GM18517 (cell line): ENCODE measurements at regions not wholly inside any gene's neighbourhood (a gene's known extent, or its start where the extent isn't known, plus 50 kb on each side); places are given as distances from the start of the nearest gene placed in this dataset.
"Not testable (repeated sequence)": the region's sequence is repeated elsewhere in the genome, so short reads cannot be mapped to it uniquely, and the experiment has no call there.

ENCODE experiments used
- ATAC-seq: cut with Tn5 transposase; IDR thresholded peaks from one replicate; pipeline ENCODE4 v1.9.1; 2021; ENCODE audit warnings: mild to moderate bottlenecking, moderate library complexity; ENCODE audit not compliant: unreplicated experiment

GRCh38 chr15:38002883-38003477 lies 68.5 kb downstream of the TMCO5A start:
- ATAC-seq: peak; percentile 52

GRCh38 chr15:38004218-38004861 lies 69.9 kb downstream of the TMCO5A start:
- ATAC-seq: no peak

- no peak for ATAC-seq
Observed at GRCh38 chr15:38005953-38006808, 71.7 kb downstream of the TMCO5A start.

GRCh38 chr15:38010395-38010794 lies 76.0 kb downstream of the TMCO5A start:
- ATAC-seq: no peak

- ATAC-seq: no peak
Observed at GRCh38 chr15:38012894-38013293, 78.5 kb downstream of the TMCO5A start.

GRCh38 chr15:38017721-38018120 lies 83.3 kb downstream of the TMCO5A start:
- no peak for ATAC-seq

GRCh38 chr15:38019066-38019465 lies 84.6 kb downstream of the TMCO5A start:
- no peak for ATAC-seq

- ATAC-seq: peak; percentile 68
Observed at GRCh38 chr15:38021259-38021658, 86.8 kb downstream of the TMCO5A start.

GRCh38 chr15:38024293-38025091 lies 90.1 kb downstream of the TMCO5A start:
- no peak for ATAC-seq

- not testable (repeated sequence) for ATAC-seq
Observed at GRCh38 chr15:38025656-38026055, 91.2 kb downstream of the TMCO5A start.

- no peak for ATAC-seq
Observed at GRCh38 chr15:38028869-38029268, 94.4 kb downstream of the TMCO5A start.

- ATAC-seq: no peak
Observed at GRCh38 chr15:38029736-38030135, 95.3 kb downstream of the TMCO5A start.

- no peak for ATAC-seq
Observed at GRCh38 chr15:38030609-38031008, 96.2 kb downstream of the TMCO5A start.

- ATAC-seq: no peak
Observed at GRCh38 chr15:38035701-38036100, 101.3 kb downstream of the TMCO5A start.

GRCh38 chr15:38036790-38037338 lies 102.4 kb downstream of the TMCO5A start:
- ATAC-seq: no peak

GRCh38 chr15:38038659-38039442 lies 104.4 kb downstream of the TMCO5A start:
- ATAC-seq: no peak

GRCh38 chr15:38040615-38041014 lies 106.2 kb downstream of the TMCO5A start:
- no peak for ATAC-seq

GRCh38 chr15:38041576-38041975 lies 107.1 kb downstream of the TMCO5A start:
- ATAC-seq: no peak

- ATAC-seq: no peak
Observed at GRCh38 chr15:38042211-38042610, 107.8 kb downstream of the TMCO5A start.
